Astrocyte of the cerebellum (primary cell): ENCODE measurements at regions not wholly inside any gene's neighbourhood (a gene's known extent, or its start where the extent isn't known, plus 50 kb on each side); places are given as distances from the start of the nearest gene placed in this dataset.

Source experiments
- DNase-seq: peaks from one replicate; pipeline ENCODE4 v3.0.0-alpha.2; 2011; ENCODE audit warnings: low read depth
- H3K4me3 ChIP-seq: 2 replicates; pipeline ENCODE4 v1.5.1; 2011; ENCODE audit warnings: mild to moderate bottlenecking, low read depth, low read length, moderate library complexity
- in situ Hi-C: cut with HindIII; loops from 2 replicates; pipeline ENCODE4 v1.10.0; 2017; ENCODE audit warnings: low sequenced_read_pairs
- TF ChIP-seq, protein P1 (sequence below): IDR thresholded peaks from 2 replicates; pipeline ENCODE4 v1.5.1; 2012; ENCODE audit warnings: low read length, low read depth, moderate library complexity, mild to moderate bottlenecking; ENCODE audit errors: missing control alignments

DNA sequence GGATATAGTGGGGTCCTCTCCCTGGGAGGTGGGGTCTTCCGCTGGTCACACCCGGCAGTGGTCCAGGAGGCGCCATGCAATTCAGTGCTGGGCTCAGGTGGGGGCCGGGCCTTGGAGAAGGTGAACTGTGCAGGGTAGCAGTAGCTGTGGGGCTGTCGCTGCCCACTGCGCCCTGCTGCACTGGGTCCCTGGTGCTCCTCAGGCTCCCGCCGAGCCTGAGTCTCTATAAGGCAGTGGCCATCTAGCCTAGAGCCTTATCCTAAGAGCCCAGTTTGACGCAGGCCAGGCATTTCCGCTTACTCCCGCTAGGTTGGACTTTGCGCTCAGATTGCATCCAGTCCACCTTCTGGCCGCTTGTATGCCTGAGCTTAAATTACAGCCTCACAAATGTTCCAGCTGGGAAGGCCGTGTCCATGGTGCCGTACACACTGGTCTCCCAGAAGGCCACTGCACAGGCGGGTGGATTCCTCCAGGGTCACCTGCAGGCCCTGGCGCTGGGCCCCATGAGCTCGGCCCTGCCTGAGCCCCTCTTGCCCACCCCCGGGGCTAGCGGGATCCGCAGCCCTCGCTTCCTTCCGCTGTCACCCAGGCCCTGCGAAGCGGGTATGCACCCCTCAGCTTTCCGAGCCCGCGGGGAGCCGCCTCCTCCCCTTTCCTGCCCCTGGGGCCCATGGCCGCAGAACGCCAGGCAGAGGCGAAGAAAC is 1762.2 kb downstream of the TP53TG3F start:
- no peak for DNase-seq
- TF ChIP-seq, protein P1, sequence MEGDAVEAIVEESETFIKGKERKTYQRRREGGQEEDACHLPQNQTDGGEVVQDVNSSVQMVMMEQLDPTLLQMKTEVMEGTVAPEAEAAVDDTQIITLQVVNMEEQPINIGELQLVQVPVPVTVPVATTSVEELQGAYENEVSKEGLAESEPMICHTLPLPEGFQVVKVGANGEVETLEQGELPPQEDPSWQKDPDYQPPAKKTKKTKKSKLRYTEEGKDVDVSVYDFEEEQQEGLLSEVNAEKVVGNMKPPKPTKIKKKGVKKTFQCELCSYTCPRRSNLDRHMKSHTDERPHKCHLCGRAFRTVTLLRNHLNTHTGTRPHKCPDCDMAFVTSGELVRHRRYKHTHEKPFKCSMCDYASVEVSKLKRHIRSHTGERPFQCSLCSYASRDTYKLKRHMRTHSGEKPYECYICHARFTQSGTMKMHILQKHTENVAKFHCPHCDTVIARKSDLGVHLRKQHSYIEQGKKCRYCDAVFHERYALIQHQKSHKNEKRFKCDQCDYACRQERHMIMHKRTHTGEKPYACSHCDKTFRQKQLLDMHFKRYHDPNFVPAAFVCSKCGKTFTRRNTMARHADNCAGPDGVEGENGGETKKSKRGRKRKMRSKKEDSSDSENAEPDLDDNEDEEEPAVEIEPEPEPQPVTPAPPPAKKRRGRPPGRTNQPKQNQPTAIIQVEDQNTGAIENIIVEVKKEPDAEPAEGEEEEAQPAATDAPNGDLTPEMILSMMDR, result no peak
- in situ Hi-C loops, result no loop called here
- H3K4me3 ChIP-seq, result no peak overlapping the region

DNA sequence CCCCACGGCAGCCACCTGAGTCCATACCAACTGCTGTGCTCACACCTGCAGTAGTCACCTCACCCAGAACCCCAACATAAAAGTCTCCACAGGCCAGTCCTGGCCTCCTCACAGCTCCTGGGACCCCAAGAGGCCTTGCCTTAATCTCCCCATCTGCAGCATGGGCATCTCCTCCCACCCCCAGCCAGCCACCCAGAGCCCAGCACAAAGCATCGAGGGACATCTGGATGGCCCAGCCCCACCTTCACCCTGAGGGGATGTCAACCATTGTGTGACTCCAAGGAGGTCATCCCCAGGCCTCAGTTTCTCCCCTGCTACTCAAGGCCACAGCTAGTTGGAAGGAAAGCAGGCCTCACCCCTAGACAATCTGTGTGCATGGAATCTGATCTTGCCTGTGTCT is 1775.3 kb downstream of the TP53TG3F start:
- in situ Hi-C loops, result no loop called here
- TF ChIP-seq, protein P1, result no peak
- no peak for DNase-seq
- no peak overlapping the region for H3K4me3 ChIP-seq

DNA sequence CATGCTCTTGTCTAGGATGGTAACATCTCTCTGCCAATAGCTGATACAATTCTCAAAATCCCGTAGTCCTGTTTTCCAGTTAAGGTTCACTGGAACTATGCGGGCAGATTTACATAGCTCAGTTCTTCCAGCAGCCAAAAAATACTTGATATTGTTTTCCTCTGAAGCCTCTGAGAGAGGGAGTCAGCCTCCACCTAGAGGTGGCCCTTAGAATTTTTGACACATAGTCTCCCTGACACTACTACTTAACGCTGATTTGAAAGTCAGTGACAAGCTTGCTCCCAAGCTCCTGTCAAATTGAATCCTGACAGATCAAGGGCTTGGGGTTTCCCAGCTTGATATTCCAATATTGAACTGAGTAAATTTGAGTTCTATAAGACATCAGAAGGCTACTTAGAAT is 1780.1 kb downstream of the TP53TG3F start:
- in situ Hi-C loops, result no loop called here
- no peak overlapping the region for H3K4me3 ChIP-seq
- DNase-seq, result no peak
- TF ChIP-seq, protein P1, result no peak

DNA sequence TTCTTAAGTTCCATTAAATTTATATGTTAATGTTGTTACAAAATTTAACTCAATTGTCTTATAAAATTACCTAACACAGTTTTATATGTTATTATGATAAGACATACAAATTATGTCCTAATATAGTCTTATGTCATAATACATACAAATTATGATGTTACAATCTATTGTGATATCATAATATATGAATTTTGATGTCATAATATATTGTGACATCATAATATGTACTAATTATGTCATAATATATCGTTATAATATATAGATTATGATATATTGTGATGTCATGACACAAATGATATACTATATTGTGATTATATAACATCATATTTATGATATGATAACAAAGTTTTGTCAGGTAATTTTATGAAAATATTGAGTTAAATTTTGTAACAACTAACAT is 1789.6 kb downstream of the TP53TG3F start:
- in situ Hi-C loops, result no loop called here
- no peak overlapping the region for H3K4me3 ChIP-seq
- TF ChIP-seq, protein P1, result no peak
- DNase-seq, result no peak

DNA sequence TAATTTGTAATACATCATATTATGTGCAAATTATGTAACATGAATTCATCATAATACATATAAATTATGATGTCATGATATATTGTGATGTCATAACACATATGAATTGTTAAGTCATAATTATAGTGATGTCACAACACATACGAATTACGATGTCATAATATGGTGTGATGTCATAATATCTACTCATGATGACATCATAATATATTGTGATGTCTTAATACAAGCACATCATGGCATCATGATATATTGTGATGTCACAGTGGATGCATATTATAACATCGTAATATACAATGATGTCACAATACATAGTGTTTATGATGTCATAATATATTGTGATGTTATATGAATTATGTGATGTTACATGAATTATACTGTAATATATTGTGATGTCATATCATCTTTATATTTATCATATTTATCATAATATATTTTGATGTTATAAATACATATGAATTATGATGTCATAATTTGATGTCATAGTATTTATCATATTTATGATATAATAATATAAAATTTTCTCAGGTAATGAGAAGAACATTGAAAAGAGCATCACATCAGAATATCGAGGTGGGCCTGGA is 1793.0 kb downstream of the TP53TG3F start:
- no peak for DNase-seq
- H3K4me3 ChIP-seq, result no peak overlapping the region
- TF ChIP-seq, protein P1, result no peak
- in situ Hi-C loops, result no loop called here

DNA sequence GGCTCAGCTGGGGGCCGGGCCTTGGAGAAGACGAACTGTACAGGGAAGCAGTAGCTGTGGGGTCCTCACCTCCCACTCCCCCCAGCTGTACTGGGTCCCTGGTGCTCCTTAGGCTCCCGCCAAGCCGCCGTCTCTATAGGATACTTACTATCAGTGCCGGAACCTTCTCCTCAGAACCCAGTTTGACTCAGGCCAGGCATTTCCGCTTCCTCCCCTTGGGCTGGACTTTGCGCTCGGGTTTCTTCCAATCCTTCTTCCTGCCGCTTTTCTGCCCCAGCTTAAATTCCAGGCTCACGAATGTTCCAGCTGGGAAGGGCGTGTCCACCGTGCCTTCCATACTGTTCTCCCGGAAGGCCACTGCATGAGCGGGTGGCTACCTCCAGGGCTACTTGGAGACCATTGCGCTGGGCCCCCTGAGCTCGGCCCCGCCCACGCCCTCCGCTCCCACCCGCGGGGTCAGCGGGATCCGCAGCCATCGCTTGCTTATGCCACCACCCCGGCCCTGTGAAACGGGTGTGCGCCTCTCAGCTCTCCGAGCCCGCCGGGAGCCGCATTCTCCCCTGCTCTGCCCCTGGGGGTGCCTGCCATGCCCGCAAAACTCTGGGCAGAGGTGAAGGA is 1795.9 kb downstream of the TP53TG3F start:
- no peak overlapping the region for H3K4me3 ChIP-seq
- TF ChIP-seq, protein P1, result no peak
- in situ Hi-C loops, result no loop called here
- no peak for DNase-seq
